Sigmoid colon (tissue), 4 donors: ENCODE measurements at regions not wholly inside any gene's neighbourhood (a gene's known extent, or its start where the extent isn't known, plus 50 kb on each side); places are given as distances from the start of the nearest gene placed in this dataset.

Experiments used
- POLR2A ChIP-seq, 2 donors: fragments of 450-650 bp; IDR thresholded peaks; one replicate each; pipeline ENCODE4 v1.6.1; 2016; ENCODE audit warnings: antibody characterized with exemption in 2 of 2, mild to moderate bottlenecking in 2 of 2, moderate library complexity in 2 of 2
- POLR2AphosphoS5 ChIP-seq, 4 donors: sonication (generic); formaldehyde crosslinking; IDR thresholded peaks; one replicate each; pipeline ENCODE4 v1.6.1; 2017; ENCODE audit warnings: antibody characterized with exemption in 4 of 4

DNA sequence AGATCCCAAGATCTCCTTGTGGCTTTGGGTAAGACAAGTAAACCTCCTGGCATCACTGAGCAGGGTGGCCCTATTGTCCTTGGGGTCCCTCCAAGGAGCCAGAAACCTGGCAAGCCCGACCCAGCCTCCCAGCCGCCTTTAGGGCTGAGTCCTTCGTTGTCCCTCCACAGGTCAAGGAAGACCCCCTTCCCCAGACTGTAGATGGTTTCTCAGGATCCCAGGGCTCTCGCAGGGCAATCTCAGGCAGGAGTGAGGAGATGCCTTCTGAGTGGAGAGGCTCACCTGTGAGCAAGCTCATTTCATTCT lies 71.6 kb upstream of the CSF3R start:
- TF ChIP-seq POLR2A (IDR thresholded peaks at IDR 0.05) (no peak), POLR2AphosphoS5 (IDR thresholded peaks at IDR 0.05) (no peak)
